Central memory CD4-positive, alpha-beta T cell (primary cell): ENCODE measurements at regions not wholly inside any gene's neighbourhood (a gene's known extent, or its start where the extent isn't known, plus 50 kb on each side); places are given as distances from the start of the nearest gene placed in this dataset.
"Not testable (repeated sequence)": the region's sequence is repeated elsewhere in the genome, so short reads cannot be mapped to it uniquely, and the experiment has no call there.

Experiments used
- DNase-seq: peaks from one replicate; pipeline ENCODE4 v3.0.0; 2022

DNA sequence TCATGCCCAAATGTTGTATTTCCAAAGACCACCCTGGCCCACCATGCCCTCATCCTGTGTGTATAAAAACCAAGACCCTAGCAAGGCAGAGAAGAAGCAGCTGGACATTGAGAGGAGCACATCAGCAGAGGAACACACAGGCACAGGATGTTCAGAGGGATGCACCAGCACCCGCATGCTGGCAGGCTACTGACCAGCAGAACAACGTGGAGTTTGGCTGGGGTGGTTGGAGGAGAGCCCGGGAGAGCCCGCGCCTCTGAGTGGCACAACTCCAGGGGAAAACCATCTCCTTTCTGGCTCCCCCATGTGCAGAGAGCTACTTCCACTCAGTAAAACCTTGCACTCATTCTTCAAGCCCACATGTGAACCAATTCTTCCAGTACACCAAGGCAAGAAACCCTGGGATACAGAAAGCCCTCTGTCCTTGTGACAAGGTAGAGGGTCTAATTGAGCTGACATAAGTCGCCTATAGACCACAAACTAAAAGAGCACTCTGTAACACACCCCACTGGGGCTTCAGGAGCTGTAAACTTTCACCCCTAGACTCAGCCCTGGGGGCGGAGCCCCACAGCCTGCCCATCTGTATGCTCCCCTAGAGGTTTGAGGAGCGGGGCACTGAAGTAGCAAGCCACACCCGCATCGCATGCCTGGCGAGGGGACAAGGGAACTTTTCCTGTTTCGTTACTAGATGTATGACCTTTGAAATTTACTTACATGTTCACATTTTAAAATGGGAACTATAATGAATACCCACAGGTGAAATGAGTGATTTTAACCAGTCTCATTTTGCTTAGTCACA is 831.5 kb upstream of the CITED2 start:
- DNase-seq, result no peak

DNA sequence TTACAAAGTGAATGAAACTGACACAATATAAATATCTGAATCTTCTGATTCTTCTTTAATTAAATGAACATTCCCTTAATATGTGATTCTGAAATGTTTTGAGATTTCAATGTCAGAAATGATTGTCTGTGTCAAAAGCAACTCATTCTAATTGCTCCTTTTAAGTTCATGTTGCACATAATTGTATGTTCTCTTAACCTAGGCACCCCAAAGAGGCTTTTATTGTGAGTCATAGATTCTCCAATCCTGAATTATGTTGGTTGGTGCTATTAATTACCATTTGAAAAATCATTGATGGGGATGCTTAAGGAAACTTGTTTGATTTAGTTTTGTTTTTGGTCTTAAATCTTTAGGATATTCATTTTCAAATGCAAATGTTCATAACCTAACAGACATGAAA is 829.7 kb upstream of the CITED2 start:
- no peak for DNase-seq

DNA sequence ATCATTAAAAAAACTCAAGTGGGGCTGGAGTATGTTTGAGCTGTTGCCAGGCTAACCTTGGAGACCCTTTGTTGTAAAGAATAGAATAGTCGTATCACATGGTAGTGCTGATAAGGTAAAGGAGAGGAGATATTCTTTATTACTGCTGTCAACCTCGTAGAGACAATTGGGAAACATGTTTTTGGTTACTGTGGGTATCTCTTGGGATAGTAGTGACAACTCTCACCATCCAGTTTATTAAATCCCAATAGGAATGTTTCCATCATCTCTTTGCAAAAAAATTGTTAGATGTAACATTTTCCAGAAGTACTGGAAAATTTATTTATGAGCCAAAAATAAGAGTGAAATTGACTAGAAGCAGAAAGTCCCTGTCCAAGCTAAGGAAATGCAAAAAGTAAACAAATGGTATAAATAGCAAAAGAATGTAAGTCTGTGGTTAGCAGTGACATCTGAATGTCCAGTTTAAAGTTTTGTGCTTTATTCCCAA is 829.3 kb upstream of the CITED2 start:
- DNase-seq, result no peak

DNA sequence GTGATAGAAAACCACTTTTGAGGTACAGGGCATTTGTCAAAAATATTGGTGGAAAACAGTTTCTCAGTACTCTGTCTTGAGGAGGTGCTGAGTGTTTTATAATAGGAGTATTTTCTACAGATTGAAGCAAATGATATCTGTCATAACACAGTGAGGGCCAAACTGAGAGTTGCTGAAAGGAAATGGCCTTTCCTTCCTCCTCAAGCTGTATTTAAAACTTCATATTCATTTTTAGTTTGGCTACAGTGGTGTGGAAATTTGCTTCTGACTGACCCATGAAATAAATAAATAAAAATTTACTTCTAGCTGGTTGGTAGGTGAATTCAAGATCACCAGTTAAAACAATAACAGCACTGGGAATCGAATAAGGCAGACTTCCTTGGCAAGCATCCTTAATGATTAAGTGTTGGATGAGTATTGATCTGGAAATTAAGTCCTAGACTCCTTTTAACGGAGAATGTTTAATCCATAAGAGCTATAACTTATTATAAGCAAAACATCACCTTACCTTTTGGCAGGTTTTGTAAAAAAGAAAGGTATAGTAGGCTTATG is 828.6 kb upstream of the CITED2 start:
- DNase-seq, result no peak

DNA sequence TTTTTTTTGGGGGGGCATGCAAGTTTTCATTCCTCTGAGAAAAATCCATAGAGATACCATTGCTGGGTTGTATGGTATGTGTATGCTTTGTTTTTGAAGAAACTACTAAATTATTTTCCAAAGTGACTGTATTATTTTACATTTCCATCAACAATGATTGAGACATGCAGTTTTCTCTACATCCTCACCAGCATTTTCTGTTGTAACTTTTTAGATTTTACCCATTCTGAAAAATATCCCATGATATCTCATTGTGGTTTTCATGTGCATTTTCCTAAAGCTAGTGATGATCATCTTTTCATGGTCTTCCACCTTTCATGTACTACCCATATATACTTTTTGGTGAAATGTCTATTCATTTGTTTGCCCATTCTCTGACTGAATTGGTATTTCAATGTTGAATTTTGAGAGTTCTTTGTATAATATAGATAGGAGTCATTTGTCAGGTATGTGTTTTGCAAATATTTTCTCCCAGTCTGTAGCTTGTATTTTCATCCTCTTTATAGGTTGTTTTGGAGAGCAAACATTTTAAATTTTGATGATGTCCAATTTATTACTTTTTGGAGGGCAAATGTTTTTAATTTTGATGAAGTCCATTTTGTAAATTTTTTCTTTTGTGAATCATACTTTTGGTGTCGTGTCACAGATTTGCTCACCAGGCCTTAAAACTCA is 827.5 kb upstream of the CITED2 start:
- DNase-seq, result no peak

DNA sequence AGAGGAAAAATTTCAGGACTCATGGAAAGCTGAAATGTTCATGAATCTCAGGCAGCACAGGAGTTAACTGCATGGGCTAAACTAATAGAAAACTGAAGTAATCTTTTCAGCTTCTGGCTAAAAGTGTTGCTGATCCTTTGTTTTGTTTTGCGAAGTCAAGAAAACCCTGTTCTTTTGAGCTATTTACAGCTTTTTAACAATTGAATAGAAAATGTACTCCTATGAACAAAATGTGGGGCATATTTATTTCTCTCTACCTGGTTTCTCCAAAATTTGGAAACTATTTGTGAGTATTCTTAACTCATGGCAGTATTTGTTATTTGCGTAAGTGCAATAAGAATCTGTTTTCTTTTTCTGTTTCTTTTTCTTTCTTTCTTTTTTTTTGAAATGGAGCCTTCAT is 818.8 kb upstream of the CITED2 start:
- DNase-seq, result no peak

DNA sequence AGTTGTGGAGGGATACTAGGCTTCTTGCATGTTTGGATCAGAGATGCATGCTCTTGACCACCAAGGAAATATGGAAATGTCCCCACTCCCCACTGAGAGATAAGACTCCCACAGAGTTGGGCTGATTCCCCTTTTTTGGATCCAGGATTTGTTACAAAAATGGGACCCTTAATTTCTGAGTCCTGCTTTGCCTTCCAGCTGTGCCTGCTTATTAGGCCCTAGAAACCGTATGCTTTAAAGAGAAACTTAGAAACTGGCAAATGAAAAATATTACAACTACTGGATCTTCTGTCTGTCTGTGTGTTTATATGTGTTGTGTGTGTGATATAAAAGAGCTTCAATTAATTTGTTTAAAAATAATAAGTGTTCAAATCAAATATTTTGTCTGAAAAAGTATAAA is 817.6 kb upstream of the CITED2 start:
- DNase-seq, result no peak

DNA sequence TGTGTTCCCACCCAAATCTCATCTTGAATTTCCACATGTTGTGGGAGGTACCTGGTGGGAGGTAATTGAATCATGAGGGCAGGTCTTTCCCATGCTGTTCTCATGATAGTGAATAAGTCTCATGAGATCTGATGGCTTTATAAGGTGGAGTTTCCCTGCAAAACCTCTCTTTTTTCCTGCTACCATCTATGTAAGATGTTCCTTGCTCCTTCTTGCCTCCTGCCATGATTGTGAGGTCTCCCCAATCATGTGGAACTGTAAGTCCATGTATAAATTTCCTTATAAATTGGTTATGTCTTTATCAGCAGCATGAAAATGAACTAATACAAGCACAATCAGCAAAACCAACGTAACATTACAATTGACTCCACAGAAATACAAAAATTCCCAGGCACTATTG is 814.8 kb upstream of the CITED2 start:
- DNase-seq, result not testable (repeated sequence)

DNA sequence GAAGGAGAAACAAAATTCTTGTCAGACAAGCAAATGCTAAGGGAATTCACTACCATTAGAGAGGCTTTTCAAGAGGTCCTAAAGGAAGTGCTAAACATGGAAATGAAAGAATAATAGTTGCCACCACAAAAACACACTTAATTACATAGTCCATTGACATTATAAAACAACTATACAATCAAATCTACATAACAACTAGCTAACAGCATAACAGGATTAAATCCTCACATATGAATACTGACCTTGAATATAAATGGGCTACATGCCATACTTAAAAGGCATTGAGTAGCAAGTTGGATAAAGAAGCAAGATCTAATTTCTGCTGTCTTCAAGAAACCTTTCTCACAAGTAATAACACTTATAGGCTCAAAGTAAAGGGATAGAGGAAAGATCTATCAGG is 811.5 kb upstream of the CITED2 start:
- no peak for DNase-seq

DNA sequence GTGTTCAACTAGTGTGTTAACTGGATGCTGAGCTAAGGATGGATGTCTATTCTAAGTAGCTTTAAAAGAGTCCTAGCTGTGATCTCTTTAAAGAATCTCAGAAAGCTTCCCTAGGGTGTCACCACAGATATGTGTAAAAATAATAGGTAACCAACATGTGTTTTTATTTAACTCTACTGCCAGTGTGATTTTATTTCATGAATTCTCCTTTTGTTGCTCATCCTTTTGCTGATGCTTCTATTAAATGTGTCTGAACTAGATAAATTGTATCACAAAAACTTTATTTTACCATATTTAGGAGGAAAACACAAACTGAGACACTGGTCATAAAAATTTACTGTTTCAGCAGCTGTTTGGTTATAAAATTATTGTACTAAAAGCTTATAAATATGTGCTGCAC is 809.4 kb upstream of the CITED2 start:
- no peak for DNase-seq

DNA sequence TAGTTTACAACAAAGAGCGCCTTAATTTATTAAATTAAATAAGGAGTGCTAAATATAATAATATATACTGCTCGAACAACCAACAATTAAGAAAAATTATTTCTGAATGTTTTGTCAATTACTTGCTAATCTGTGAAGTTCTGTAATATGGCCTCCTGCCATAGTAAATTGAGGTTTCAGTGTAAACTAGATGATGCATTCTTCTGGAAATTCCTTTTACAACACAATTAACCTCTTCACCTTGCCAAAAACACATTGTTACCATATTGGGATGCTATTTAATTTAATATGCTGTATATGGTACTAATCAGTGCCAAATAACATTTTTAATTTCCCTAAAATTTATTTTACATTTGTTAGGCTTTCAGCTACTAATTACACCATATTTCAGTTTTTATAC is 808.4 kb upstream of the CITED2 start:
- DNase-seq, result no peak

DNA sequence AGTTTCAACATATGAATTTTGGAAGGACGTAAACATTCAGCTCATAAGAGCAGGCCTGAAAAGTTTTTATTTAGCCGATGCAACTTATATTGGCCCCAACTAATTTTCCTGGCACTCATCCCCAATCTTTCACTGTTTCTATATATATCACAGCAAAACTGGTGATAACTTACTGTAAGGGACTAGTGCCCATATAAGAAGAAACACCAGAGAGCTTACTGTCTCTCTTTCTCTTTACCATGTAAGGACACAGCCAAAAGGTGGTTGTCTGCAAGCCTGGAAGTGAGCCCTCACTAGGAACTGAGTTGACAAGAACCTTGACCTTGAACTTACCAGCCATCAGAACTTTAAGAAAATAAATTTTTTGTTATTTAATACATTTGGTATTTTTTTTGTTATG is 807.4 kb upstream of the CITED2 start:
- DNase-seq, result no peak

DNA sequence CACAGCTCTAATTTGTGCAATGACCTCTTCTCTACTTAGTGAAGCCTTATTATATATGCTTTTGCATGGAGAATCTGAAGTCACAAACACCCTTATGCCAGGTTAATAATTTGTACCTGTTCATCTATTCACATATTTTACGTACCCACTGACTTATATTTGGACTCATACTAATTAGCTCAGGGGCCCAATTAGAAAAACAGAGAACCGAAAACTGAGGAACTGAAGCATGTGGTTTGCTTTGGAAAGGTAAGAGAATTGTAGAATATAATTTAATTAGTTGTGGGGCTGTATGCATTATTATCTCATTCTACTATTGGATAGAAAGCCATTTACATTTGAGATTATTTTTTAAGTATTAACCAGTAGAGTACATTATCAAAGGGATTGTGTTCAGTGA is 805.9 kb upstream of the CITED2 start:
- no peak for DNase-seq

DNA sequence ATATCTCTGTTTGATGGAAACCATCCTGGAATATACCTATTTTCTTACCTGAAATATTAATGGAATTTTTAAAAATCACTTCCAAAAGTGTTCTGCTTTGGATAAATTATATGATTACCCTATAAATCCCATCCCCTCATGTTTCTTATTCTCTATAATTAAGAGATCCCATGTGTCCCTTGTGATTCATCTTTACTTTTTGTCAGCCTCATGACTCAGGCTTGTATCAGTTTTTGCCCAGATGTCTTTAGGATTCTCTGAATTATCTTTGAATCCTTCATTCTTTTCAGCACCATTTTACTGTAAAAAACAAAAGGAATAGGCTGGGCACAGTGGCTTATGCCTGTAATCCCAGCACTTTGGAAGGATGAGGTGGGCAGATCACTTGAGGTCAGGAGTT is 804.5 kb upstream of the CITED2 start:
- no peak for DNase-seq

DNA sequence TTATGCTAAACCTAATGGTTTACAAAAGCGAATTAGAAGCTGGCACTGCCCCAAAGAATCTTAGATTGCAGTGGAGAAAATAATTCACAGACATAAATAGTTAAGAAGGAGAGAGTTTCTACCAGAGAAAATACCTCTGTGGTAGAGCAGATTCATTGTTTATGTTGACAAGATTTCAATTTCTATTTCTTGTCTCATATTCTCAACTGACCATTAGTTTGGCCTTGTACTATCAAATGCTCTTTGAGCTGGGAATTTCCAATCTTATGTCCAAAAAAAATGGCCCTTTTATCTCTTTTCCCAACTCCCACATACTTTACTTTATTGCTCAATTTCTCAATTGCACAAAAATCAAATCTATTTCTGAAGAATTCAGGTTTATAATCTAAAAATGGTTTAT is 804.1 kb upstream of the CITED2 start:
- DNase-seq, result no peak

DNA sequence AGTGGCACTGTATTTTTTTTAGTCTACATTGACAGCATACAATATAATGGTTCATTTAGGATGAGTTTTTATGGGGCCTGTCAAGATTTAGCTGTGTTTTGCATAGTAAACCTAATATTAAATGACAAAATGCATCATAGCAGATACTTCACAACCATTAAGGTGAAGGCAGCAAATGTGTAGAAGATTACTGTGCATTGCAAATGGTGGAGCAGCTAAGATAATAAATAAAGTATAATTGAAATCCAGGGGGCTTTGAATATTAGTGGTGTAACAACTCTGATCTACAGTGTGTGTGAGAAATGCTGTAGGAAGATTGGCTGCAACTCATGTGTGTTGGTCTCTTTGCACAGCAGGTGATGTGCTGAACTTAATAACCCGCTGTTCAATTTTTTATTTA is 801.9 kb upstream of the CITED2 start:
- no peak for DNase-seq

DNA sequence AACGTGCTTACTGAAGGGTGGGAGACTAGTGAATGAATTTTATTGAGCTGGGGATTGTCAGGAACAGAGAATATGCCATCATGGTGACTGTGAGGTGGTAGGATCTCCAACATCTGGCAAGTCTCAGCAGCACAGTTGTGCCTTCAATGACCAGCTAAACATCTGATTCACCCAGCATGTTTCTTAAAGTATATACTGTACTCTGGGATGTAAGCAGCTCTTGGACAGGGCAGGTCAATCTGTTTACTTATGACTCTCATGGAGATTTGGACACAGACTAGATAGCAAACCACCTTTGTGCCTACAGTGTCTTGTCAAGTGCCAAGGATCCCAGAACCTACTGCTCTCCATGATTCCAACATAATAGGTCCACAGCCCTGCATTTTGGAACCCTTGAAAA is 801.0 kb upstream of the CITED2 start:
- no peak for DNase-seq

DNA sequence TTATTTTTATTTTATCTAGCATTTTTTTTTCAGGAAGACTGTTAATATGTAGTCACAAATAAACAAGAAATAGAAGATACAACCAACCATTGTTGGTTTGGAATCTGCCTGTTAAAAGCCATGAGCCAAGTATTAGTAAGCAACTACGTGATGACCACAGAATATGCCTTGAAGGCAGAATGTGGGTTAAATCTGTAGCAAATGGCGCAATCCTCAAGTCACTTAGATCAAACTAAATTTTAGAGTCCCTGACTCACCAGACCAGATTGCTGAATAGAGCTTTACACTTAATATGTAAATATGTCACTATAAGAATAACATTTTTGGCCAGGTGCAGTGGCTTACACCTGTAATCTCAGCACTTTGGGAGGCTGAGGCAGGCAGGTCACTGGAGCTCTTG is 800.1 kb upstream of the CITED2 start:
- no peak for DNase-seq

DNA sequence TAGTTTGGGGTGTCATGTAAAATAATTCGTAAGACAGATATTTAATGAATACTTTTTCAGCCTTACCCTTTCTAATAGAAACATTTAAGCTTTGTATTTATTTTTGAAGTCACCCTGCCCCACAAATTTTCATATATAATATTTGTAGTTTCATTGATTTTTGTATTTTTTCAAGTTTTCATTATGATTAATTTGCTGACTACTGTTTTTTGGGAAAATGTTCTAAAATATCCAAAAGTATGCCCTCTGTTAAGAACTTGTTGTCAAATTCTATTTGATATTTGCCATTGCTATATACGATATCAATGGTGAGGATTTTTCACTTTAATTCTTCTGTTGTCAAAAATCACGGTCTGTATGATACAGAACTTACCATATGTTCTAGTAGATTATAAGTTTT is 793.9 kb upstream of the CITED2 start:
- DNase-seq, result no peak

DNA sequence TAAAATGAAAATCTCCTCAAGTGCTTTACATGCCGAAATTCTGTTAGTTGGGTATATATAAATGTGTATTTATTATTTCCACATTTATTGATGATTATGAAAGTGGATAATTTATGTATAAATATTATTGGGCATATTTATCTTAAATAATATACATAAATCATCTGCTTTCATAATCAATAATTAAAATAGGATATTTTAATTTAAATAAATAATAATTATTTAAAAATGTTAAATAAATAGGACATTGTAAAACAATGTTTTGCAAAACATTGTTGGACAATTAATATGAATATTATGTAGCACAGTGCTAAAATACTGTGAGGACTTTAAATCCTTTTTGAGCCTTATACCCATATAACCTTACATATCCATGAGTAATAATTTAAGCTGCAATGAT is 786.5 kb upstream of the CITED2 start:
- DNase-seq, result no peak

DNA sequence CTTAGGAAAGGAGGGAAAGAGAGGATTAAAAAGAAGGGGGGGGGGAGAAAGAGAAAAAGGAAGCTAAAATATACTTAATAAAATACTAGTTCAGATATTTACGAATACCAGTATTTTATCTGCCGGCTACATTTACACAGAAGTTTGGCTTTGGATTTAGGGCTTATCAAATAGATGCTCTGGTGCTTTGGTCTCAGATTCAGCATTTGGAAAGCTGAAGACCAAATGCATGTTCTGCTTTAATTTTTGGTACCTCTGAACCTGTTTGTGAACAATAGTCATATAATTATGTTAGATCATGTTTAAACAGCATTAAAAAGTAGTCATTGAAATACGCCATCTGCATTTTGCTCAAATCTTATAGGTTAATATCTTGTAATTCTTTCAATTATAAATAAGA is 786.0 kb upstream of the CITED2 start:
- no peak for DNase-seq

DNA sequence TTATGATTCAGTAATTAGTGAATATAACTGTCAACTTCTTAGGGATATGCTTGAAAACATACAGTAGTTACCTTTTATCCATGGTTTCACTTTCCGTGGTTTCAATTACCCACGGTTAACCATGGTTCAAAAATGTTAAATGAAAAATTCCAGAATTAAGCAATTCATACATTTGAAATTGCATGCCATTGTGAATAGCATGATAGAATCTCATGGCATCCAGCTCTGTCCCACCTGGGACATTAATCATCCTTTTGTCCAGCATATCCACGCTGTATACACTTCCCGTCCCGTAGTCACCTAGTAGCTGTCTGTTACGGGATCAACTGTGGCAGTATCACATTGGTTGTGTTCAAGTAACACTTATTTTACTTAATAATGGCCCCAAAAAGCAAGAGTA is 781.7 kb upstream of the CITED2 start:
- no peak for DNase-seq

DNA sequence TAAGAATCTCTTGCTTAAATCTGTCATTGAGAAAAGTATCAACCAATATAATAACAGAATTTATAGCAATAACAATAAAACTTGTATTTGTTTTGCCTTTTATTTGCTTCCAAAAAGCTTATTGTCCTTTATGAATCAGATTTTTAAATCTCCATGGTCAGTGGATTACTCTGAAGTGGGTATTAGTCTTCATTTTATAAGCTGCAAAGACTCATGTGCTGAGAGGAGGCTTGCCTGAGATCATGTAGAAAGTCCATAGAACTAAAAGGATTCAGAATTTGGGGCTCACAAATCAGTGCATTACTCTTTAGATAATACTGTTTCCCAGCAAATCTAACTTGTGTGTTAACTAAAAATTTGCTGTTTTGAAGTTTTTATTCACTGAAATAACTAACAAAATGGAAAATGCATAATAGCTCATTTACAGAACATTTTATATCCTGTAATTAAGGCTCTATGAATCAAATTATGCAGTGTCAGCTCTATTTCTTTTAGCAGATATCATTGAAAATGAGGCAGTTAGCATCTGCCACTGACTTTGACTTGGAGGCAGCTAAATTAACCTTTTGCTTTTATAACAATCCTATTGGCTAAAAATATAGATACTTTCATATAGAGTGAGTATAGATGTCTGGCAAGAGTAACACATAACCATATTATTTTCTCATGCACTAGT is 781.1 kb upstream of the CITED2 start:
- no peak for DNase-seq

DNA sequence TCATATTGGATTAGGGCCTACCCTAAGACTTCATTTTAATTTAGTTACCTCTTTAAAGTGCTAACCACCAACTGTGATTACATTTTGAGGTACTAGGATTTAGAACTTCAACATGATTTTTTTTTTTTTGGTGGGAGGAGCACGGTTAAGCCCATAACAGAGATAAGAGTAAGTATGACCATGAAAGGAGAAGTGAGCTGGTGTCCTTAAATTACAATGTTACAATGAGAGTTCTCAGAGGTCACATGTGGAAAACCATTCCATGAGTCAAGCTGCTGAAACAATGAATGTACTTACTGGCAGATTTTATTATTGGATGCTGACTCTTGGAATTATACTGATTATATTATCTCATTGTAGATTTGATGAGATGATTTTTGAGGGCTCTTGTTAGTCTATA is 779.3 kb upstream of the CITED2 start:
- DNase-seq, result no peak
